ENCODE measurements at regions not wholly inside any gene's neighbourhood (a gene's known extent, or its start where the extent isn't known, plus 50 kb on each side); places are given as distances from the start of the nearest gene placed in this dataset.

GRCh38 chr4:110780538-110780937 lies 157.7 kb upstream of the PITX2 start:
- no peak for DNase-seq

GRCh38 chr4:110781944-110782343 lies 159.1 kb upstream of the PITX2 start:
- DNase-seq, result no peak

- DNase-seq, result no peak
Observed at GRCh38 chr4:110787109-110787508, 164.2 kb upstream of the PITX2 start.

- DNase-seq, result no peak
Observed at GRCh38 chr4:110787707-110788106, 164.8 kb upstream of the PITX2 start.

GRCh38 chr4:110788302-110788701 lies 165.4 kb upstream of the PITX2 start:
- no peak for DNase-seq

GRCh38 chr4:110792036-110792435 lies 169.2 kb upstream of the PITX2 start:
- DNase-seq, result no peak

GRCh38 chr4:110793381-110793801 lies 170.5 kb upstream of the PITX2 start:
- DNase-seq, result no peak

GRCh38 chr4:110793890-110794554 lies 171.1 kb upstream of the PITX2 start:
- no peak for DNase-seq

- DNase-seq, result no peak
Observed at GRCh38 chr4:110795971-110796370, 173.1 kb upstream of the PITX2 start.

- DNase-seq, result no peak
Observed at GRCh38 chr4:110797486-110797885, 174.6 kb upstream of the PITX2 start.

GRCh38 chr4:110798687-110799086 lies 175.8 kb upstream of the PITX2 start:
- DNase-seq, result no peak

GRCh38 chr4:110799211-110799610 lies 176.3 kb upstream of the PITX2 start:
- DNase-seq, result no peak

- no peak for DNase-seq
Observed at GRCh38 chr4:110801591-110801990, 178.7 kb upstream of the PITX2 start.

GRCh38 chr4:110808351-110808878 lies 185.5 kb upstream of the PITX2 start:
- DNase-seq, result no peak

GRCh38 chr4:110815950-110816349 lies 193.1 kb upstream of the PITX2 start:
- no peak for DNase-seq

GRCh38 chr4:110816367-110816766 lies 193.5 kb upstream of the PITX2 start:
- DNase-seq, result no peak

GRCh38 chr4:110821186-110821585 lies 198.3 kb upstream of the PITX2 start:
- DNase-seq, result no peak

- no peak for DNase-seq
Observed at GRCh38 chr4:110823251-110823650, 200.4 kb upstream of the PITX2 start.

GRCh38 chr4:110824344-110824743 lies 201.5 kb upstream of the PITX2 start:
- DNase-seq, result no peak

- no peak for DNase-seq
Observed at GRCh38 chr4:110826656-110827055, 203.8 kb upstream of the PITX2 start.

- DNase-seq, result no peak
Observed at GRCh38 chr4:110830461-110830860, 207.6 kb upstream of the PITX2 start.

GRCh38 chr4:110837896-110838450 lies 215.1 kb upstream of the PITX2 start:
- DNase-seq, result no peak

GRCh38 chr4:110840221-110840654 lies 217.4 kb upstream of the PITX2 start:
- no peak for DNase-seq

- no peak for DNase-seq
Observed at GRCh38 chr4:110848787-110849186, 225.9 kb upstream of the PITX2 start.

GRCh38 chr4:110849461-110849860 lies 226.6 kb upstream of the PITX2 start:
- no peak for DNase-seq
